MM.1S (cell line): ENCODE measurements at regions not wholly inside any gene's neighbourhood (a gene's known extent, or its start where the extent isn't known, plus 50 kb on each side); places are given as distances from the start of the nearest gene placed in this dataset.

Experiments
- DNase-seq: peaks from one replicate; pipeline ENCODE4 v3.0.0-alpha.2; 2015
- H2AFZ ChIP-seq: fragments of 300-600 bp; sonication (generic); 2 replicates; pipeline ENCODE4 v1.6.0; 2016; ENCODE audit warnings: antibody characterized with exemption, low read length
- H3F3A ChIP-seq: fragments of 300-600 bp; sonication (generic); 2 replicates; pipeline ENCODE4 v1.6.1; 2016; ENCODE audit warnings: mild to moderate bottlenecking, antibody characterized with exemption, low read length, moderate library complexity, mixed read lengths; ENCODE audit not compliant: insufficient read depth
- H3K27ac ChIP-seq: fragments of 300-600 bp; sonication (generic); 2 replicates; pipeline ENCODE4 v1.5.1; 2016; ENCODE audit warnings: mild to moderate bottlenecking, low read length
- H3K27me3 ChIP-seq: fragments of 300-600 bp; sonication (generic); replicated peaks from 2 replicates; pipeline ENCODE4 v1.6.0; 2016; ENCODE audit warnings: low read length; ENCODE audit not compliant: insufficient read depth
- H3K36me3 ChIP-seq: fragments of 300-600 bp; sonication (generic); replicated peaks from 2 replicates; pipeline ENCODE4 v1.6.1; 2016; ENCODE audit warnings: mild to moderate bottlenecking, low read length, mixed read lengths; ENCODE audit not compliant: insufficient read depth
- H3K4me1 ChIP-seq: fragments of 300-600 bp; sonication (generic); 2 replicates; pipeline ENCODE4 v1.6.1; 2016; ENCODE audit warnings: low read length, mixed read lengths
- H3K4me2 ChIP-seq: fragments of 300-600 bp; sonication (generic); 2 replicates; pipeline ENCODE4 v1.6.0; 2016; ENCODE audit warnings: low read depth, low read length
- H3K4me3 ChIP-seq: fragments of 300-600 bp; sonication (generic); 2 replicates; pipeline ENCODE4 v1.5.1; 2016; ENCODE audit warnings: low read length, mixed read lengths
- H3K79me2 ChIP-seq: fragments of 300-600 bp; sonication (generic); 2 replicates; pipeline ENCODE4 v1.6.1; 2016; ENCODE audit warnings: mixed run types, low read length, mixed read lengths
- H3K9ac ChIP-seq: fragments of 300-600 bp; sonication (generic); 2 replicates; pipeline ENCODE4 v1.6.1; 2016; ENCODE audit warnings: low read length, mixed read lengths
- H3K9me2 ChIP-seq: fragments of 300-600 bp; sonication (generic); replicated peaks from 2 replicates; pipeline ENCODE4 v1.6.1; 2016; ENCODE audit warnings: mild to moderate bottlenecking, low read length, mixed read lengths; ENCODE audit not compliant: insufficient read depth
- H3K9me3 ChIP-seq: fragments of 300-600 bp; sonication (generic); replicated peaks from 2 replicates; pipeline ENCODE4 v1.6.1; 2016; ENCODE audit warnings: mild to moderate bottlenecking, low read length, mixed read lengths; ENCODE audit not compliant: insufficient read depth
- H4K20me1 ChIP-seq: fragments of 300-600 bp; sonication (generic); 2 replicates; pipeline ENCODE4 v1.6.1; 2016; ENCODE audit warnings: mild to moderate bottlenecking, low read length, moderate library complexity, mixed read lengths; ENCODE audit not compliant: insufficient read depth
- CTCF ChIP-seq: fragments of 300-600 bp; sonication (generic); IDR thresholded peaks from 2 replicates; pipeline ENCODE4 v1.5.1; 2016; ENCODE audit warnings: antibody characterized with exemption, low read length, mixed read lengths
- EZH2 ChIP-seq: fragments of 300-600 bp; sonication (generic); optimal IDR thresholded peaks from 2 replicates; pipeline ENCODE3; 2017; ENCODE audit warnings: low read depth, mild to moderate bottlenecking, antibody characterized with exemption, low read length, mixed read lengths
- EZH2phosphoT487 ChIP-seq: fragments of 300-600 bp; sonication (generic); IDR thresholded peaks from 2 replicates; pipeline ENCODE4 v1.6.1; 2018; ENCODE audit warnings: antibody characterized with exemption, low read length

- H3K4me1 ChIP-seq = no peaks in the 10 kb centered on the region
- peaks cover 99% of the 10 kb centered on the region for H3K27me3 ChIP-seq
- H3K79me2 ChIP-seq = no peaks in the 10 kb centered on the region
- no peaks in the 10 kb centered on the region for H3K9me2 ChIP-seq
- DNase-seq = no peak
- no peak overlapping the region for H3K9ac ChIP-seq
- H3F3A ChIP-seq = no peaks in the 10 kb centered on the region
- no peak overlapping the region for H2AFZ ChIP-seq
- no peak overlapping the region for H3K4me2 ChIP-seq
- TF ChIP-seq EZH2 (no peak), EZH2phosphoT487 (no peak), CTCF (no peak)
- no peaks in the 10 kb centered on the region for H3K9me3 ChIP-seq
- no peaks in the 10 kb centered on the region for H4K20me1 ChIP-seq
- no peak overlapping the region for H3K27ac ChIP-seq
- H3K4me3 ChIP-seq = no peak overlapping the region
- H3K36me3 ChIP-seq = no peaks in the 10 kb centered on the region
These were observed 156.0 kb downstream of the OLFM1 start for GRCh38 chr9:135243201-135244190.

GRCh38 chr9:135244271-135245221 lies 157.1 kb downstream of the OLFM1 start:
- Histone ChIP-seq H3K4me1 (no peaks in the 10 kb centered on the region), H3F3A (no peaks in the 10 kb centered on the region), H3K9ac (no peak overlapping the region), H4K20me1 (no peaks in the 10 kb centered on the region), H3K36me3 (no peaks in the 10 kb centered on the region), H2AFZ (no peak overlapping the region), H3K27ac (no peak overlapping the region), H3K4me3 (no peak overlapping the region), H3K9me3 (no peaks in the 10 kb centered on the region), H3K9me2 (no peaks in the 10 kb centered on the region), H3K27me3 (peaks cover 99% of the 10 kb centered on the region), H3K79me2 (no peaks in the 10 kb centered on the region), H3K4me2 (no peak overlapping the region)
- TF ChIP-seq EZH2phosphoT487 (no peak), EZH2 (no peak), CTCF (no peak)
- no peak for DNase-seq

- no peaks in the 10 kb centered on the region for H4K20me1 ChIP-seq
- no peaks in the 10 kb centered on the region for H3K79me2 ChIP-seq
- H2AFZ ChIP-seq = no peak overlapping the region
- no peaks in the 10 kb centered on the region for H3K9me2 ChIP-seq
- TF ChIP-seq EZH2phosphoT487 = no peak
- TF ChIP-seq EZH2 = no peak
- TF ChIP-seq CTCF = no peak
- no peak overlapping the region for H3K4me2 ChIP-seq
- no peaks in the 10 kb centered on the region for H3K9me3 ChIP-seq
- no peak overlapping the region for H3K27ac ChIP-seq
- H3K4me3 ChIP-seq = no peak overlapping the region
- H3K27me3 ChIP-seq = peaks cover 96% of the 10 kb centered on the region
- H3K4me1 ChIP-seq = no peaks in the 10 kb centered on the region
- H3K9ac ChIP-seq = no peak overlapping the region
- no peaks in the 10 kb centered on the region for H3K36me3 ChIP-seq
- no peaks in the 10 kb centered on the region for H3F3A ChIP-seq
- DNase-seq = no peak
These were observed 158.2 kb downstream of the OLFM1 start for GRCh38 chr9:135245482-135246247.
